ENCODE measurements at regions not wholly inside any gene's neighbourhood (a gene's known extent, or its start where the extent isn't known, plus 50 kb on each side); places are given as distances from the start of the nearest gene placed in this dataset.
"Not testable (repeated sequence)": the region's sequence is repeated elsewhere in the genome, so short reads cannot be mapped to it uniquely, and the experiment has no call there.

- Histone ChIP-seq H3K27me3 (ENCODE audit: insufficient read depth, poor library complexity, severe bottlenecking) (no peaks in the 10 kb centered on the region), H3K4me3 (replicated peaks; ENCODE audit: insufficient read depth, low read length) (no peak overlapping the region), H3K27ac (replicated peaks) (no peak overlapping the region)
- no peak for DNase-seq (ENCODE audit: low read depth in 1 of 2, low spot score in 1 of 2)
- no peak for TF ChIP-seq REST (IDR thresholded peaks at IDR 0.05; ENCODE audit: insufficient replicate concordance, low read depth)
- TF ChIP-seq CTCF (IDR thresholded peaks at IDR 0.05; ENCODE audit: insufficient read depth, low read length): no peak
- no peak for TF ChIP-seq POLR2AphosphoS5 (IDR thresholded peaks at IDR 0.05; ENCODE audit: low read depth)
- TF ChIP-seq SPI1 (IDR thresholded peaks at IDR 0.05; ENCODE audit: borderline replicate concordance, low read depth): no peak
- no peak for TF ChIP-seq GABPA (IDR thresholded peaks at IDR 0.05; ENCODE audit: low read depth)
Observed at GRCh38 chr10:130974166-130974565, 337.4 kb downstream of the TCERG1L start.

GRCh38 chr10:130975351-130975750 is 336.2 kb downstream of the TCERG1L start:
- H3K4me3 ChIP-seq (replicated peaks; ENCODE audit: insufficient read depth, low read length); DNase-seq (ENCODE audit: low read depth in 1 of 2, low spot score in 1 of 2); H3K27me3 ChIP-seq (ENCODE audit: insufficient read depth, poor library complexity, severe bottlenecking); H3K27ac ChIP-seq (replicated peaks): not testable (repeated sequence)

- no peak overlapping the region for H3K27ac ChIP-seq (replicated peaks)
- no peaks in the 10 kb centered on the region for H3K27me3 ChIP-seq (ENCODE audit: insufficient read depth, poor library complexity, severe bottlenecking)
- no peak for TF ChIP-seq CTCF (IDR thresholded peaks at IDR 0.05; ENCODE audit: insufficient read depth, low read length)
- TF ChIP-seq POLR2AphosphoS5 (IDR thresholded peaks at IDR 0.05; ENCODE audit: low read depth): no peak
- no peak for TF ChIP-seq GABPA (IDR thresholded peaks at IDR 0.05; ENCODE audit: low read depth)
- no peak for TF ChIP-seq REST (IDR thresholded peaks at IDR 0.05; ENCODE audit: insufficient replicate concordance, low read depth)
- no peak for TF ChIP-seq SPI1 (IDR thresholded peaks at IDR 0.05; ENCODE audit: borderline replicate concordance, low read depth)
- no peak for DNase-seq (ENCODE audit: low read depth in 1 of 2, low spot score in 1 of 2)
- H3K4me3 ChIP-seq (replicated peaks; ENCODE audit: insufficient read depth, low read length): no peak overlapping the region
Observed at GRCh38 chr10:130982802-130983201, 328.7 kb downstream of the TCERG1L start.

- no peak for DNase-seq (ENCODE audit: low read depth in 1 of 2, low spot score in 1 of 2)
- TF ChIP-seq REST (IDR thresholded peaks at IDR 0.05; ENCODE audit: insufficient replicate concordance, low read depth) (no peak), SPI1 (IDR thresholded peaks at IDR 0.05; ENCODE audit: borderline replicate concordance, low read depth) (no peak), CTCF (IDR thresholded peaks at IDR 0.05; ENCODE audit: insufficient read depth, low read length) (no peak), GABPA (IDR thresholded peaks at IDR 0.05; ENCODE audit: low read depth) (no peak), POLR2AphosphoS5 (IDR thresholded peaks at IDR 0.05; ENCODE audit: low read depth) (no peak)
- no peaks in the 10 kb centered on the region for H3K27me3 ChIP-seq (ENCODE audit: insufficient read depth, poor library complexity, severe bottlenecking)
- H3K27ac ChIP-seq (replicated peaks): no peak overlapping the region
- H3K4me3 ChIP-seq (replicated peaks; ENCODE audit: insufficient read depth, low read length): no peak overlapping the region
Observed at GRCh38 chr10:130983749-130984148, 327.8 kb downstream of the TCERG1L start.
